ENCODE measurements at regions not wholly inside any gene's neighbourhood (a gene's known extent, or its start where the extent isn't known, plus 50 kb on each side); places are given as distances from the start of the nearest gene placed in this dataset.

DNA sequence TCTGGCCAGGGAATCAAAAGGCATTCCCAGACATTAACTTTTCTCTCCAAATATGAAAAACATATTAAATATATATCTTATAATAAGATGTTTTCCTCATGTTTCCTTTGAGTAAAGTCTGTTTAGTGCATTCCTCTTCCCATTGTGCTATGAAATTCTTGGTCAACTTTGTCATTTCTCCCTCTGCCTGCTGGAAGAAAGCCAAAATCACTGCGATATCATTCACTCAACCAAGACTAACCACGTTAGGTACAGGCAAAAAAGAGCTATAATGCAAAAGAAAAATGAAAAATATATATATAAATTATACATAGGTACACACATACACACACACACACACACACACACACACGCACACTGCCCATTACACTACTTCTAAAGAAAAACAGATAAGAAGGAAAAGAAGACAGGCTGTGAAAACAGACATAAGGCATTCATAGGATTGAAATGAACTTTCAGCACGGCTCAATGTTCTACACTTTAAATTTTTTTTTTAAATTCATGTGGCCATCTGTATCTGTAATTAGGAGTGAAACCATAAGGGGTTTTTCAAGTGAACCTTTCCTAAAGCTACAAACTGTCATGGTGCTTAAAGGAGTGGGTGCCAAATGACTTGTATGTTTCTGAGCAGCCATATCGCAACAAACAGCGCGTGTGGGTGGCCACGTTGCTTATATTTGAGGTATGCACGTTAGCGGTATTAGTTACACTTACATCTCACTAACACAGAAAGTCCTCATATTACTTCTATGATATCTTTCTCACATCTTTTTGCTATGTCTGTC is 71.6 kb upstream of the PSMD7 start:
- Histone ChIP-seq H4K5ac (ENCODE audit: low read depth, low read length) (no peak overlapping the region), H2BK120ac (ENCODE audit: low read depth, low read length) (no peak overlapping the region), H3K4me2 (ENCODE audit: low read depth, low read length) (peak overlapping the region; percentile 87), H4K8ac (ENCODE audit: low read depth in 2 of 2, low read length in 2 of 2) (no peak overlapping the region), H3K14ac (replicated peaks; ENCODE audit: low read depth, low read length) (no peak overlapping the region), H2AFZ (replicated peaks; ENCODE audit: low read length, poor library complexity) (no peak overlapping the region), H3K18ac (ENCODE audit: low read depth, low read length) (no peak overlapping the region), H3K4me1 (ENCODE audit: control insufficient read depth, insufficient read depth, low read length) (no peaks in the 10 kb centered on the region), H3K23ac (ENCODE audit: low read depth, low read length) (no peak overlapping the region), H2BK15ac (ENCODE audit: low read depth, low read length) (no peak overlapping the region), H3K4me3 (ENCODE audit: insufficient read depth, low read depth, low read length) (no peak overlapping the region), H3K9me3 (ENCODE audit: control insufficient read depth, insufficient read depth, low read length) (no peaks in the 10 kb centered on the region), H3K9ac (ENCODE audit: low read depth, low read length) (no peak overlapping the region), H3K9me1 (ENCODE audit: insufficient read depth, low read length) (no peaks in the 10 kb centered on the region), H3K4ac (ENCODE audit: low read depth, low read length) (no peak overlapping the region), H3K79me1 (ENCODE audit: low read depth in 1 of 2, low read length in 2 of 2) (no peaks in the 10 kb centered on the region), H4K20me1 (ENCODE audit: insufficient read depth, low read length) (no peaks in the 10 kb centered on the region), H3K27ac (ENCODE audit: insufficient read depth, low read length) (no peak overlapping the region), H2BK20ac (ENCODE audit: low read depth, low read length) (no peak overlapping the region), H3K36me3 (ENCODE audit: control insufficient read depth, insufficient read depth, low read length) (no peaks in the 10 kb centered on the region), H4K91ac (ENCODE audit: insufficient read depth, low read depth, low read length) (no peak overlapping the region), H3K27me3 (ENCODE audit: control insufficient read depth, insufficient read depth, low read length) (no peaks in the 10 kb centered on the region; the same call in 1 of the 2 replicates), H2AK9ac (replicated peaks; ENCODE audit: low read depth, low read length, poor library complexity) (no peak overlapping the region), H3K56ac (ENCODE audit: extremely low read depth, insufficient read depth, low read length) (no peak overlapping the region), H2BK5ac (ENCODE audit: low read depth, low read length, poor library complexity, severe bottlenecking) (no peak overlapping the region), H2AK5ac (ENCODE audit: low read depth, low read length) (no peak overlapping the region)
- ChIA-PET POLR2A (ENCODE audit: unreplicated experiment) (no interaction called here), CTCF (interaction anchor here (0.6 to 3.5 kb wide), 2 partner anchors 160 to 1858 kb away, joined by 8 to 34 read pairs; no protein-coding TSS in a partner anchor)
- no CpG with 5 or more reads among the region's 10 CpGs for WGBS, 2 experiments (ENCODE audit: extremely low coverage in 2 of 2, insufficient read length in 1 of 2)
- no TSS peak for BruUV-seq (replicated peaks)
- in situ Hi-C loops (cut with MboI; ENCODE audit: low sequenced_read_pairs) = no loop called here
- intact Hi-C loops (cut with micrococcal nuclease) = no loop called here
- TF ChIP-seq, protein P1, sequence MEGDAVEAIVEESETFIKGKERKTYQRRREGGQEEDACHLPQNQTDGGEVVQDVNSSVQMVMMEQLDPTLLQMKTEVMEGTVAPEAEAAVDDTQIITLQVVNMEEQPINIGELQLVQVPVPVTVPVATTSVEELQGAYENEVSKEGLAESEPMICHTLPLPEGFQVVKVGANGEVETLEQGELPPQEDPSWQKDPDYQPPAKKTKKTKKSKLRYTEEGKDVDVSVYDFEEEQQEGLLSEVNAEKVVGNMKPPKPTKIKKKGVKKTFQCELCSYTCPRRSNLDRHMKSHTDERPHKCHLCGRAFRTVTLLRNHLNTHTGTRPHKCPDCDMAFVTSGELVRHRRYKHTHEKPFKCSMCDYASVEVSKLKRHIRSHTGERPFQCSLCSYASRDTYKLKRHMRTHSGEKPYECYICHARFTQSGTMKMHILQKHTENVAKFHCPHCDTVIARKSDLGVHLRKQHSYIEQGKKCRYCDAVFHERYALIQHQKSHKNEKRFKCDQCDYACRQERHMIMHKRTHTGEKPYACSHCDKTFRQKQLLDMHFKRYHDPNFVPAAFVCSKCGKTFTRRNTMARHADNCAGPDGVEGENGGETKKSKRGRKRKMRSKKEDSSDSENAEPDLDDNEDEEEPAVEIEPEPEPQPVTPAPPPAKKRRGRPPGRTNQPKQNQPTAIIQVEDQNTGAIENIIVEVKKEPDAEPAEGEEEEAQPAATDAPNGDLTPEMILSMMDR (conservative IDR thresholded peaks at IDR 0.05; ENCODE audit: low read depth, low read length) = no peak
- TF ChIP-seq CEBPB (IDR thresholded peaks at IDR 0.05; ENCODE audit: low read depth, low read length) (no peak), SMC3 (IDR thresholded peaks at IDR 0.05; ENCODE audit: low read depth, low read length) (no peak), POLR2A (IDR thresholded peaks at IDR 0.05; ENCODE audit: low read depth, low read length) (no peak), NFE2L2 (IDR thresholded peaks at IDR 0.05; ENCODE audit: low read depth, low read length) (no peak), MAZ (IDR thresholded peaks at IDR 0.05; ENCODE audit: borderline replicate concordance, low read depth, low read length) (no peak), RAD21 (IDR thresholded peaks at IDR 0.05; ENCODE audit: low read length) (no peak), CHD1 (IDR thresholded peaks at IDR 0.05; ENCODE audit: low read depth, low read length) (no peak), RCOR1 (IDR thresholded peaks at IDR 0.05; ENCODE audit: insufficient replicate concordance, low read length) (no peak), RFX5 (IDR thresholded peaks at IDR 0.05; ENCODE audit: low read depth, low read length) (no peak), MXI1 (IDR thresholded peaks at IDR 0.05; ENCODE audit: borderline replicate concordance, low read depth, low read length) (no peak), BHLHE40 (IDR thresholded peaks at IDR 0.05; ENCODE audit: low read depth, low read length) (no peak), FOS (IDR thresholded peaks at IDR 0.05; ENCODE audit: low read depth, low read length) (no peak), MAFK (IDR thresholded peaks at IDR 0.05; ENCODE audit: low read depth, low read length) (no peak)
- TF ChIP-seq, protein P2, sequence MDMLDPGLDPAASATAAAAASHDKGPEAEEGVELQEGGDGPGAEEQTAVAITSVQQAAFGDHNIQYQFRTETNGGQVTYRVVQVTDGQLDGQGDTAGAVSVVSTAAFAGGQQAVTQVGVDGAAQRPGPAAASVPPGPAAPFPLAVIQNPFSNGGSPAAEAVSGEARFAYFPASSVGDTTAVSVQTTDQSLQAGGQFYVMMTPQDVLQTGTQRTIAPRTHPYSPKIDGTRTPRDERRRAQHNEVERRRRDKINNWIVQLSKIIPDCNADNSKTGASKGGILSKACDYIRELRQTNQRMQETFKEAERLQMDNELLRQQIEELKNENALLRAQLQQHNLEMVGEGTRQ (IDR thresholded peaks at IDR 0.05; ENCODE audit: low read depth, low read length) = no peak
- TF ChIP-seq, protein P3, sequence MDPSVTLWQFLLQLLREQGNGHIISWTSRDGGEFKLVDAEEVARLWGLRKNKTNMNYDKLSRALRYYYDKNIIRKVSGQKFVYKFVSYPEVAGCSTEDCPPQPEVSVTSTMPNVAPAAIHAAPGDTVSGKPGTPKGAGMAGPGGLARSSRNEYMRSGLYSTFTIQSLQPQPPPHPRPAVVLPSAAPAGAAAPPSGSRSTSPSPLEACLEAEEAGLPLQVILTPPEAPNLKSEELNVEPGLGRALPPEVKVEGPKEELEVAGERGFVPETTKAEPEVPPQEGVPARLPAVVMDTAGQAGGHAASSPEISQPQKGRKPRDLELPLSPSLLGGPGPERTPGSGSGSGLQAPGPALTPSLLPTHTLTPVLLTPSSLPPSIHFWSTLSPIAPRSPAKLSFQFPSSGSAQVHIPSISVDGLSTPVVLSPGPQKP (IDR thresholded peaks at IDR 0.05; ENCODE audit: borderline replicate concordance, low read depth, low read length) = no peak
- dilution Hi-C loops (cut with HindIII; ENCODE audit: low sequenced_read_pairs, unreplicated experiment) = no loop called here
- ATAC-seq (ENCODE audit: low read depth) (no peak), DNase-seq (peak; percentile 33)
